ENCODE measurements at regions not wholly inside any gene's neighbourhood (a gene's known extent, or its start where the extent isn't known, plus 50 kb on each side); places are given as distances from the start of the nearest gene placed in this dataset.

DNA sequence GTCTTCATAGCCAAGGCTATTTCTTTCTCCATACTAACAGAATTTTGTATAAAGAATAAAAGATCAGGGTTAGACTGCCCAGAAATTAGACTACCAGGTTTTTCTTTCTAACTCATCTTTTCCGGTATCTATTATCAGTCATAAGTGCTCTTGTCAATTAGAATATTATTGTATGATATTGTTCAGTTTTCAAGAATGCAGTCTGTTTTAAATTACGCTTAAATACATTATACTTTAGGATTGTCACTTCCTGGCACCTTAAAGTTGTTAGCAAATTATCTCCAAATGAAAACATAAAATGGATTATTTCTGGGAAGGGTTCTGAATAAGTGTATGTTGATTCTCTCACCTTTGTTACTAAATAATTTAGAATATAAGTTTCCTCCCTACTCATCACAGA, 497.2 kb downstream of the IGSF11 start:
- no peak for TF ChIP-seq POLR2A (IDR thresholded peaks at IDR 0.05)
- TF ChIP-seq, protein P1, sequence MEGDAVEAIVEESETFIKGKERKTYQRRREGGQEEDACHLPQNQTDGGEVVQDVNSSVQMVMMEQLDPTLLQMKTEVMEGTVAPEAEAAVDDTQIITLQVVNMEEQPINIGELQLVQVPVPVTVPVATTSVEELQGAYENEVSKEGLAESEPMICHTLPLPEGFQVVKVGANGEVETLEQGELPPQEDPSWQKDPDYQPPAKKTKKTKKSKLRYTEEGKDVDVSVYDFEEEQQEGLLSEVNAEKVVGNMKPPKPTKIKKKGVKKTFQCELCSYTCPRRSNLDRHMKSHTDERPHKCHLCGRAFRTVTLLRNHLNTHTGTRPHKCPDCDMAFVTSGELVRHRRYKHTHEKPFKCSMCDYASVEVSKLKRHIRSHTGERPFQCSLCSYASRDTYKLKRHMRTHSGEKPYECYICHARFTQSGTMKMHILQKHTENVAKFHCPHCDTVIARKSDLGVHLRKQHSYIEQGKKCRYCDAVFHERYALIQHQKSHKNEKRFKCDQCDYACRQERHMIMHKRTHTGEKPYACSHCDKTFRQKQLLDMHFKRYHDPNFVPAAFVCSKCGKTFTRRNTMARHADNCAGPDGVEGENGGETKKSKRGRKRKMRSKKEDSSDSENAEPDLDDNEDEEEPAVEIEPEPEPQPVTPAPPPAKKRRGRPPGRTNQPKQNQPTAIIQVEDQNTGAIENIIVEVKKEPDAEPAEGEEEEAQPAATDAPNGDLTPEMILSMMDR (IDR thresholded peaks at IDR 0.05), result no peak

Data from prostate gland (tissue), 2 donors.